ENCODE measurements at regions not wholly inside any gene's neighbourhood (a gene's known extent, or its start where the extent isn't known, plus 50 kb on each side); places are given as distances from the start of the nearest gene placed in this dataset.

DNA sequence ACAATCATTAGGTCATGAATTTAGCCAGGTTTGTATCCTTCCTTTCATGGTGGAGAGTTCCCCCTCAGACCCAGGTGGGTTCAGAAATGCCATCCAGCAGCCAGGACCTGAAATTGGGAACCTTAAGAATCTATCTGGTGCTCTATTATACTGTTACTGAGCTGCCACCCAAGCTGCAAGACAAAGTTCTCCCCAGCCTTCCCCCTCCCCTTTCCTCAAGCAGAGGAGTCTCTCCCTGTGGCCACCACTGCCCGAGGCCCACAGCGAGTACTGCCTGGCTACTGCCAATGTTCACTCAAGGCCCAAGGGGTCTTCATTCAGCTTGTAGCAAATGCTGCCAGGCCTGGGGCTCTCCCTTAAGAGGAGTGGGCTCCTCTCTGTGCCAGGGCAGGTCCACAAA is 133.8 kb downstream of the TMEM38B start:
- no peak overlapping the region for H3K27ac Mint-ChIP-seq (ENCODE audit: unreplicated experiment)
- Histone ChIP-seq H3K27me3 (replicated peaks; ENCODE audit: control insufficient read depth, insufficient read depth, low read length) (no peaks in the 10 kb centered on the region), H3K36me3 (ENCODE audit: control insufficient read depth, insufficient read depth, low read length) (no peaks in the 10 kb centered on the region), H3K4me1 (no peaks in the 10 kb centered on the region), H3K9me3 (no peaks in the 10 kb centered on the region), H3K4me3 (ENCODE audit: low read depth, low read length) (no peak overlapping the region)
- no peak for DNase-seq
- ChIA-PET CTCF (no interaction called here), POLR2A (no interaction called here)
- H3K4me1 Mint-ChIP-seq (ENCODE audit: low read depth, unreplicated experiment), result no peaks in the 10 kb centered on the region
- intact Hi-C loops (cut with micrococcal nuclease; ENCODE audit: unreplicated experiment), result no loop called here
- BruUV-seq (replicated peaks), result no TSS peak
- no peak overlapping the region for H3K4me3 Mint-ChIP-seq (ENCODE audit: unreplicated experiment)
- no peaks in the 10 kb centered on the region for H3K36me3 Mint-ChIP-seq (ENCODE audit: insufficient read depth, unreplicated experiment)
- TF ChIP-seq, protein P1, sequence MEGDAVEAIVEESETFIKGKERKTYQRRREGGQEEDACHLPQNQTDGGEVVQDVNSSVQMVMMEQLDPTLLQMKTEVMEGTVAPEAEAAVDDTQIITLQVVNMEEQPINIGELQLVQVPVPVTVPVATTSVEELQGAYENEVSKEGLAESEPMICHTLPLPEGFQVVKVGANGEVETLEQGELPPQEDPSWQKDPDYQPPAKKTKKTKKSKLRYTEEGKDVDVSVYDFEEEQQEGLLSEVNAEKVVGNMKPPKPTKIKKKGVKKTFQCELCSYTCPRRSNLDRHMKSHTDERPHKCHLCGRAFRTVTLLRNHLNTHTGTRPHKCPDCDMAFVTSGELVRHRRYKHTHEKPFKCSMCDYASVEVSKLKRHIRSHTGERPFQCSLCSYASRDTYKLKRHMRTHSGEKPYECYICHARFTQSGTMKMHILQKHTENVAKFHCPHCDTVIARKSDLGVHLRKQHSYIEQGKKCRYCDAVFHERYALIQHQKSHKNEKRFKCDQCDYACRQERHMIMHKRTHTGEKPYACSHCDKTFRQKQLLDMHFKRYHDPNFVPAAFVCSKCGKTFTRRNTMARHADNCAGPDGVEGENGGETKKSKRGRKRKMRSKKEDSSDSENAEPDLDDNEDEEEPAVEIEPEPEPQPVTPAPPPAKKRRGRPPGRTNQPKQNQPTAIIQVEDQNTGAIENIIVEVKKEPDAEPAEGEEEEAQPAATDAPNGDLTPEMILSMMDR (IDR thresholded peaks at IDR 0.05; ENCODE audit: insufficient read depth in 1 of 2, low read depth in 1 of 2, low read length in 1 of 2, severe bottlenecking in 1 of 2, unreplicated experiment in 1 of 2), result no peak
- no peaks in the 10 kb centered on the region for H3K27me3 Mint-ChIP-seq (ENCODE audit: insufficient read depth, unreplicated experiment)
- H3K9me3 Mint-ChIP-seq (ENCODE audit: unreplicated experiment), result peaks cover 19% of the 10 kb centered on the region

DNA sequence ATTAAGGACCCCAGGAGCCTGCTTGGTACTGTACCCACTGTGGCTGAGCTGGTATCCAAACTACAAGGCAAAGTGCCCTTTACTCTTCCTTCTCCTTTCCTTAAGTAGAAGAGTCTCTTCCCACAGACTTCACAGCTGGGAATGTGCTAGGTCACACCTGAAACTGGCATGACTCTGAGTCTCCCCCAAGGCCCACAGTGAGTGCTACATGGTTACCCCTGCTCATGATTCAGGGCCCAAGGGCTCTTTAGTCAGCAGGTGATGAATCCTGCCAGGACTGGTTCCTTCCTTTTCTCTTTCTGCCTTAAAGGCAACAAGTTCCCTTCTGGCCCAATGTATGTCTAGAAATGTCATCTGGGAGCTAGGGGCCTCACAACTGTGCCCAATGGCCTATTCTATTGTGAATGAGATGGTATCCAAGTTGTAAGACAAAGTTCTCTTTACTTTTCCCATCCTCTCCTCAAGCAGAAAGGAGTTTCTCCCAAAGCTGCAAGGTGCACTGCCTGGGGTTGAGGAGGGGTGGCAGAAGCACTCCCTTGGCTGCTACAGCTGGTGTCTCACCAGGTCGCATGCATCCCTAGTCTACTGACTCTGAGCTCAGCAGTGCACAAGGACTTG is 134.4 kb downstream of the TMEM38B start:
- no peaks in the 10 kb centered on the region for H3K27me3 Mint-ChIP-seq (ENCODE audit: insufficient read depth, unreplicated experiment)
- H3K4me1 ChIP-seq, result no peaks in the 10 kb centered on the region
- no peak overlapping the region for H3K4me3 Mint-ChIP-seq (ENCODE audit: unreplicated experiment)
- no peaks in the 10 kb centered on the region for H3K9me3 ChIP-seq
- no peak overlapping the region for H3K27ac Mint-ChIP-seq (ENCODE audit: unreplicated experiment)
- H3K36me3 Mint-ChIP-seq (ENCODE audit: insufficient read depth, unreplicated experiment), result no peaks in the 10 kb centered on the region
- CTCF ChIA-PET, result no interaction called here
- POLR2A ChIA-PET, result no interaction called here
- no TSS peak for BruUV-seq (replicated peaks)
- H3K9me3 Mint-ChIP-seq (ENCODE audit: unreplicated experiment), result peaks cover 13% of the 10 kb centered on the region
- intact Hi-C loops (cut with micrococcal nuclease; ENCODE audit: unreplicated experiment), result no loop called here
- H3K27me3 ChIP-seq (replicated peaks; ENCODE audit: control insufficient read depth, insufficient read depth, low read length), result no peaks in the 10 kb centered on the region
- TF ChIP-seq, protein P1 (IDR thresholded peaks at IDR 0.05; ENCODE audit: insufficient read depth in 1 of 2, low read depth in 1 of 2, low read length in 1 of 2, severe bottlenecking in 1 of 2, unreplicated experiment in 1 of 2), result no peak
- no peak for DNase-seq
- no peak overlapping the region for H3K4me3 ChIP-seq (ENCODE audit: low read depth, low read length)
- H3K4me1 Mint-ChIP-seq (ENCODE audit: low read depth, unreplicated experiment), result no peaks in the 10 kb centered on the region
- H3K36me3 ChIP-seq (ENCODE audit: control insufficient read depth, insufficient read depth, low read length), result no peaks in the 10 kb centered on the region

DNA sequence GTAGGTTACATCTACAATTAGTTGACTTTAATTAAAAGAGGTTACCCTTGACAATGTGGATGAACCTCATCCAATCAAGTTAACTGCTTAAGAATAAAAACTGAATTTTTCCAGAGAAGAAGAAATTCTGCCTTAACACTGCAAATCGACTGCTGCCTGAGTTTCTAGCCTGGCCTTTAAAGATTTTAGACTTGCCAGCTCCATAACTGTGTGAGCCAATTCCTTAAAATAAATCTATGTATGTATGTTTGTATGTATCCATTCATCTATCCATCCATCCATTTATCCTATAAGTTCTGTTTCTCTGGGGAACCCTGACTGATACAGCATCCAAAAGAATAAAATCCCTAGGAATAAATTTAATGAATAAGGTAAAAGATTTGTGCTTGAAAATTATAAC is 136.1 kb downstream of the TMEM38B start:
- Mint-ChIP-seq H3K4me3 (ENCODE audit: unreplicated experiment) (no peak overlapping the region), H3K27ac (ENCODE audit: unreplicated experiment) (no peak overlapping the region)
- POLR2A ChIA-PET, result no interaction called here

More for the DNA sequence above, 136.1 kb downstream of the TMEM38B start:
- no peaks in the 10 kb centered on the region for H3K36me3 ChIP-seq (ENCODE audit: control insufficient read depth, insufficient read depth, low read length)
- TF ChIP-seq, protein P1 (IDR thresholded peaks at IDR 0.05; ENCODE audit: insufficient read depth in 1 of 2, low read depth in 1 of 2, low read length in 1 of 2, severe bottlenecking in 1 of 2, unreplicated experiment in 1 of 2), result no peak
- no peak for DNase-seq
- intact Hi-C loops (cut with micrococcal nuclease; ENCODE audit: unreplicated experiment), result no loop called here
- H3K9me3 Mint-ChIP-seq (ENCODE audit: unreplicated experiment), result no peaks in the 10 kb centered on the region
- peaks cover 7% of the 10 kb centered on the region for H3K4me1 Mint-ChIP-seq (ENCODE audit: low read depth, unreplicated experiment)
- no peaks in the 10 kb centered on the region for H3K27me3 Mint-ChIP-seq (ENCODE audit: insufficient read depth, unreplicated experiment)
- no peaks in the 10 kb centered on the region for H3K27me3 ChIP-seq (replicated peaks; ENCODE audit: control insufficient read depth, insufficient read depth, low read length)
- BruUV-seq (replicated peaks), result no TSS peak
- no peak overlapping the region for H3K4me3 ChIP-seq (ENCODE audit: low read depth, low read length)
- no peaks in the 10 kb centered on the region for H3K4me1 ChIP-seq
- H3K36me3 Mint-ChIP-seq (ENCODE audit: insufficient read depth, unreplicated experiment), result no peaks in the 10 kb centered on the region
- CTCF ChIA-PET, result no interaction called here
- H3K9me3 ChIP-seq, result no peaks in the 10 kb centered on the region
